ENCODE measurements at regions not wholly inside any gene's neighbourhood (a gene's known extent, or its start where the extent isn't known, plus 50 kb on each side); places are given as distances from the start of the nearest gene placed in this dataset.
"Not testable (repeated sequence)": the region's sequence is repeated elsewhere in the genome, so short reads cannot be mapped to it uniquely, and the experiment has no call there.

GRCh38 chr6:85004361-85004995 is 240.1 kb upstream of the TBX18 start:
- DNase-seq, result no peak

GRCh38 chr6:85002847-85003246 is 238.4 kb upstream of the TBX18 start:
- DNase-seq, result no peak

- DNase-seq, result no peak
Measured at GRCh38 chr6:85000001-85000400, 235.6 kb upstream of the TBX18 start.

- no peak for DNase-seq
Measured at GRCh38 chr6:84998223-84998622, 233.8 kb upstream of the TBX18 start.

GRCh38 chr6:84988766-84989165 is 224.4 kb upstream of the TBX18 start:
- not testable (repeated sequence) for DNase-seq

GRCh38 chr6:84985490-84985889 is 221.1 kb upstream of the TBX18 start:
- not testable (repeated sequence) for DNase-seq

DNA sequence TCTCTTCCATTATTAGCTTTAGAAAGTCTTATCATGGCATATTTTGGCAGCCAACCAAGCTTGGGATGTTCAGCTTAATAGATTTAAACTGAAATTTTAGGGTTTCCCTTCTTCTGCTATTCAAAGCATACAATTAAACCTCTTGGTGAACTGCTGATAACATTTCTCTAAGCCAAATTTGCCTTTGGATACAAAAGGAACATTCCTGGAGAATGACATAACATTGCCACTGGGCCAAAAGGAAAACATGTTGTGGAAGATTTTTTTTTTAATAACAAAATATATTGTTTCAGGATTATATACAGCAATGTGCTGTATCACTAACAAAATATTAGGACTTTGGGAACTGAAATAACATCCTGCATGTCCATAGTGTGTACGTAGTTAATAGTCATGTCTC is 215.1 kb upstream of the TBX18 start:
- DNase-seq, result no peak

DNA sequence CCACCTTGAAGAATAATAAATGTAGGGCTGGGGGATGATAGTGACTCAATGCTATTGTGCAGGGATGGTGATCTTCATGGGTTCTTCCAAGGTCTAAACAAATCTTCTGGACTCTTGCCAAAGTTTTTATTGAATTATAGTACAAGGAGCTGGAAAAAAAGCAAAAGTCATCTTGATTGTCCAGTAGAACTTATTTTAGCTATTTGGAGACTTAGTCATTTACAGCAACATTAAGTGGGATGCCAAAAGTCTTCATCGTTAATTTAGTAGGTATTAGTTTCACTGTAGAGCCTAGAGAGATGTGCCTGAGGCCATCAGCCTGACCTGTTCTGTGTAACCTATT is 212.9 kb upstream of the TBX18 start:
- no peak for DNase-seq

DNA sequence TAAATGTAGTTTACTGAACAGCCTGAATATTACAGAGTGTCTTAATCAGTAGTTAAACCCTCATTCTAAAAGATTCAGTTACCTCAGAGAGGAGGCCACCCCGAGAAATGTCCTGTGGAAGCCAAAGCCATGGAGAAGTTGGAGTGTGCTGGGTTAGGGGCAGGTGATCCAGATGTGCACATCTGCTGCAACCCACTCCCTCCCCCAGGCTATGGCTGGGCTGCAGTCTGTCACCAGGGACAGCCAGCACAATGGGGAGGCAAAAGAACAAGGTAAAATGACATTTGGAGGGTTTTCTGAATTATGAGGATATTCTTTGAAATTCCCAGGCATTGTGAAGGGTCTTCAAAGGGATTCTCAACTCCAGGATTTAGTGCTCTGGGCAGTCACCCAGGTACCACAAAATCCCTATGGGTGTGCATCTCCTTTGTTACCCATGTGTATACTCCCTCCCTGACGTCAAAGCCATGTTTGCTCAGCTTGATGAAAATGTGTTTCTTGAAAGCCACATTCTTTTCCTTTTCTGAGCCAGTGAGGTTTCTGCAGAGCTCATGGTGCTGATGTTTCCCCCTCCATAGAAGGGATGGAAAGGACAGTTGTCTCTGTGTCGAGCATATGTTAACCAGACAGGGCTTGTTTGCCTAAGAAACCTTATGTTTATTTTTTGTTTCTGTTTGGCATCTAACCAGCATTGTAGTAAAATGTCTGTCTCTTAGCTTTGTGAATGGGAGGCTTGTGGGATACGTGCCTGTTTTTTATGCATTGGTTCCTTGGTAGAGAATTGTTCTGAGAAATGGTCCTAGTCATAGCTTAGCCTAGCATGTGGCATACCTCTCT is 212.3 kb upstream of the TBX18 start:
- no peak for DNase-seq

GRCh38 chr6:84975316-84975715 is 210.9 kb upstream of the TBX18 start:
- no peak for DNase-seq

DNA sequence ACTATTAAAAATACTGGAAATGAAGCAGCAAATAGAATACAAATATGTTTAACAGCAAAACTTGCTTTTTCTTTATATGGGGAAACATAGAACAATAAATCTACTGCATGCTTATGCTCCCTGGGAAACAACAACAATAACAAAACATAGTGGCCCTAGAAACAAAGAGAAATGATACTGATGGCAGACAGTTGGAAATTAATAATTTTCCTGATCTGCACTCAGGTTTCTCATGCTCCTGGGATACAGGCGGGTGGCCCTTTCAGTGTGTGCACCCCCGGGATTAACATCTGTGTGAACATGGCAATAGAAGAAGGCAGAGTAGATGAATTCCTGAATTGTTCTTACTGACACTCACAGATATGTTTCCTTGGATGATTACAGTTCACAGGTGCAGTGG is 209.2 kb upstream of the TBX18 start:
- no peak for DNase-seq

- DNase-seq, result no peak
Measured at GRCh38 chr6:84967965-84968364, 203.6 kb upstream of the TBX18 start.

DNA sequence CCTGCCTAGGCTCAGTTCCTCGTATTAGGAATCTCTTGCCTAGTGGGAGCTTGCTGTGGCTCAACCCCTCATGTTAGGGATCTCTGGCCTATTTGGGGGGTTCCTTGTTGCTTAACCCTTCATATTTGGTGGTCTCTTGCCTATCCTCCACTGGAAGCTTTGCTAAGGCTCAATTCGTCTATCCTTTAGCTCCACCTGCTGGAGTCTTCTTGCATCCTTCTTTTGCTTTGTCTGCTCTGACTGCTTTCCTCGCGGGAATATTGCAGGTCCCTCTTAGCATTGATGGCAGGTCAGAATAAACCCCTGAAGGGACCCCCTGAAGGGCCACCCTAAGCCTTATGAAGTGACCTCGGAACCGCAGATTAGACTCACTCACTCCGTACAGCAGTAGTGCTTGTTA is 203.0 kb upstream of the TBX18 start:
- DNase-seq, result no peak

DNA sequence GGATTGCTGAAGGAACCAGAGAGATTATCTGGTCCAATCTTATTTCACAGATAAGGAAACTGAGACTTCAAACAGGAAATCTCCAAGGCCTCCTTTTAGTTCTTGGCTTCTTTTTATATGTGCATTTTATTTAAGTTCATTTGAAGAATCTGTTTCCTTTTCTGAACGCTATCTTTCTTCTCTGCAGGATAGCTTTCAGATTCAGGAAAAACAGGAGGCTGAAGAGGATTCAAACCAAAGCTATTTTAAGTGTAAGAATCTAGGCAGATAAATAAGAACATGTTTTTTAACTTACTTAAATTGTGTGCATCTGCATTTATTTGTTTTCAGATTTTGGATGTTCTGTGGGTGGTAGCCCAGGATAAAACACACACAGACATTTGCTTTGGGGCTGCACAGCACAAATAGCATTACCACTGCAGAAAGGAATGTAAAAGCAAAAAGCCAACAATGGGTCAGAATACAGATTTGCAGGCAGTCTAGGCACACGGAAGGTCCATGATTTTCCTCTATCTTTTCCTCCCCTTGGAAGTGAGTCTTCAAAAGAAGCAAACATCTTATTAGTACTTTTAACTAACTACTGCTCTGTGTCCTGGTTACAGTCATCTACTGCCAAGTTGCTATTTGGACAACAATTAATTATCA is 188.8 kb upstream of the TBX18 start:
- DNase-seq, result no peak

GRCh38 chr6:84944926-84945325 is 180.5 kb upstream of the TBX18 start:
- DNase-seq, result not testable (repeated sequence)

- DNase-seq, result no peak
Measured at GRCh38 chr6:84943905-84944304, 179.5 kb upstream of the TBX18 start.

DNA sequence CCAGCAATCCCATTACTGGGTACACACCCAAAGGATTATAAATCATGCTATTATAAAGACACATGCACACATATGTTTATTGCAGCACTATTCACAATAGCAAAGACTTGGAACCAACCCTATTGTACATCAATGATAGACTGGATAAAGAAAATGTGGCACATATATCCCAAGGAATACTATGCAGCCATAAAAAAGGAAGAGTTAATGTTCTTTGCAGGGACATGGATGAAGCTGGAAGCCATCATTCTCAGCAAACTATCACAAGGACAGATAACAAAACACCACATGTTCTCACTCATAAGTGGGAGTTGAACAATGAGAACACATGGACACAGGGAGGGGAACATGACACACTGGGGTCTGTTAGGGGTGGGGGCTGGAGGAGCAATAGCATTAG is 177.2 kb upstream of the TBX18 start:
- not testable (repeated sequence) for DNase-seq

DNA sequence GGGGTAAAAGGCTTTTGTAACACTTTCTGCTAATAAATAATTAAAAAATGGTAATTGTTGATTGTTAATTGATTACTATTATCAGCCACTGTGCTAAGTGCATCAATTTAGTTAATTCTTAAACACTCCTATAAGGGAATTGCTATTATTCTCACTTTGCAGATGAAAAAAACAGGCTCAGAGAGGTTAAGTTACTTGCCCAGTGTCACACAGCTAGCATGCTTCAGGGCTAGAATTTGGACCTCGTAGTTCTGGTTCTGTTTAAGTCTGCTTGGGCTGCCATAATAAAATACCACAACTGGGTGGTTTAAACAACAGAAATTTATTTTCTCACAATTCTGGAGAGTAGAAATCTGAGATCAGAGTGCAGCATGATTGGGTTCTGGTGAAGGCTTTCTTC is 164.8 kb upstream of the TBX18 start:
- no peak for DNase-seq

DNA sequence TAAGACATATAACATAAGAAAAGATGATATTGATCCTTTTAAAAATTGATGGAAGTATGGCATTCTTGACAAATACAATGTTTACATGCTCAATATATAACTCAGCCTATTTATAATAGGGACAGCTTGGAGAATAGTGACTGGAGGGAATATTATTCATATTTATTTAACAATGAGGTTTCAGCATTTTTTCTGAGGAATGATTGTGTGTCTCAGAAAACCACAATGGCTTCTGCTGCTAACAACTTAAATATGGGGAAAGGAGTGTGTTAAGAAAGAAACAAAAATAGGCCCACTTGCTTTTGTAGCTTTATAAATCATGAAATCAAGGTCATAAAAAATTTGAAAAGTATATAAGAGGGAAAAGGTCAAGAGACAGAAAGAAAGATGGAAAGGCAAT is 163.2 kb upstream of the TBX18 start:
- DNase-seq, result no peak

GRCh38 chr6:84926189-84927155 is 162.1 kb upstream of the TBX18 start:
- no peak for DNase-seq

- no peak for DNase-seq
Measured at GRCh38 chr6:84921891-84922290, 157.5 kb upstream of the TBX18 start.

GRCh38 chr6:84920021-84920420 is 155.6 kb upstream of the TBX18 start:
- DNase-seq, result no peak

GRCh38 chr6:84916704-84917103 is 152.3 kb upstream of the TBX18 start:
- no peak for DNase-seq

Data from NCI-H2107 (cell line).